ENCODE measurements at regions not wholly inside any gene's neighbourhood (a gene's known extent, or its start where the extent isn't known, plus 50 kb on each side); places are given as distances from the start of the nearest gene placed in this dataset.

- H2AFZ ChIP-seq: peak overlapping the region; percentile 11; the same call in 1 of the 2 replicates
These were observed 430.5 kb upstream of the PABPC4L start for GRCh38 chr4:134632056-134632455.

More at GRCh38 chr4:134632056-134632455, 430.5 kb upstream of the PABPC4L start:
- Histone ChIP-seq H3K27ac (ENCODE audit: low read depth) (no peak overlapping the region), H3K9me2 (ENCODE audit: insufficient read depth) (no peaks in the 10 kb centered on the region), H3F3A (replicated peaks; ENCODE audit: low read depth) (no peaks in the 10 kb centered on the region), H3K4me3 (no peak overlapping the region), H3K4me1 (ENCODE audit: insufficient read depth) (peaks cover 9% of the 10 kb centered on the region), H4K20me1 (replicated peaks; ENCODE audit: insufficient read depth) (no peaks in the 10 kb centered on the region), H3K36me3 (ENCODE audit: insufficient read depth) (no peaks in the 10 kb centered on the region), H3K27me3 (ENCODE audit: insufficient read depth) (no peaks in the 10 kb centered on the region), H3K79me2 (replicated peaks; ENCODE audit: insufficient read depth) (no peaks in the 10 kb centered on the region), H3K4me2 (no peak overlapping the region)
- Mint-ChIP-seq H3K36me3 (ENCODE audit: low read depth) (peaks cover 6% of the 10 kb centered on the region; the same call in 2 of the 3 replicates), H3K4me1 (peaks cover 12% of the 10 kb centered on the region; the same call in 2 of the 3 replicates), H3K27me3 (ENCODE audit: insufficient read depth, low read depth, poor library complexity) (no peaks in the 10 kb centered on the region), H3K27ac (no peak overlapping the region), H3K9me3 (no peaks in the 10 kb centered on the region), H3K4me3 (no peak overlapping the region)
- DNase-seq (ENCODE audit: low spot score) (no peak), ATAC-seq (no peak)
- TF ChIP-seq NANOG (IDR thresholded peaks at IDR 0.05; ENCODE audit: borderline replicate concordance): no peak
- TF ChIP-seq ZNF462 (CRISPR knock-in tag; IDR thresholded peaks at IDR 0.05): no peak
- TF ChIP-seq CTCF (conservative IDR thresholded peaks at IDR 0.05; ENCODE audit: low read depth in 2 of 2): no peak
- TF ChIP-seq JUNB (IDR thresholded peaks at IDR 0.05; ENCODE audit: unreplicated experiment): no peak
- TF ChIP-seq ZNF114 (CRISPR knock-in tag; IDR thresholded peaks at IDR 0.05): no peak
- TF ChIP-seq ZNF331 (CRISPR knock-in tag; IDR thresholded peaks at IDR 0.05; ENCODE audit: low read depth): no peak
- no peak for TF ChIP-seq EZH2phosphoT487 (IDR thresholded peaks at IDR 0.05; ENCODE audit: unreplicated experiment)
- no peak for TF ChIP-seq ETS1 (IDR thresholded peaks at IDR 0.05)
- TF ChIP-seq EZH2 (IDR thresholded peaks at IDR 0.05; ENCODE audit: low read depth, unreplicated experiment): no peak
- no peak for TF ChIP-seq REST (IDR thresholded peaks at IDR 0.05; ENCODE audit: unreplicated experiment)
- TF ChIP-seq POLR2AphosphoS5 (IDR thresholded peaks at IDR 0.05; ENCODE audit: low read depth): no peak
- no peak for TF ChIP-seq CREB1 (CRISPR knock-in tag; IDR thresholded peaks at IDR 0.05; ENCODE audit: low read depth)
- TF ChIP-seq STAT1 (IDR thresholded peaks at IDR 0.05; ENCODE audit: unreplicated experiment): no peak
